ENCODE measurements at regions not wholly inside any gene's neighbourhood (a gene's known extent, or its start where the extent isn't known, plus 50 kb on each side); places are given as distances from the start of the nearest gene placed in this dataset.
"Not testable (repeated sequence)": the region's sequence is repeated elsewhere in the genome, so short reads cannot be mapped to it uniquely, and the experiment has no call there.

GRCh38 chr9:13037808-13038207 lies 241.7 kb downstream of the MPDZ start:
- TF ChIP-seq CTCF, POLR2AphosphoS5, POLR2A (IDR thresholded peaks at IDR 0.05): not testable (repeated sequence)
